DOHH2 (cell line): ENCODE measurements at regions not wholly inside any gene's neighbourhood (a gene's known extent, or its start where the extent isn't known, plus 50 kb on each side); places are given as distances from the start of the nearest gene placed in this dataset.

Source experiments
- H3F3A ChIP-seq: fragments of 200-600 bp; sonication (generic), shearing (Covaris generic); 2 replicates; pipeline ENCODE4 v1.6.0; 2016; ENCODE audit warnings: antibody characterized with exemption, mild to moderate bottlenecking; ENCODE audit not compliant: control insufficient read depth, insufficient read depth
- H3K27ac ChIP-seq: fragments of 200-600 bp; sonication (generic); 2 replicates; pipeline ENCODE4 v1.5.1; 2014; ENCODE audit warnings: low read depth, mild to moderate bottlenecking, low read length, moderate library complexity
- H3K27me3 ChIP-seq: fragments of 200-600 bp; sonication (generic); 2 replicates; pipeline ENCODE4 v1.6.1; 2014; ENCODE audit warnings: mild to moderate bottlenecking, low read length, mixed read lengths; ENCODE audit not compliant: control insufficient read depth
- H3K36me3 ChIP-seq: fragments of 200-600 bp; sonication (generic); 2 replicates; pipeline ENCODE4 v1.6.1; 2014; ENCODE audit warnings: mild to moderate bottlenecking, low read length, moderate library complexity, mixed read lengths; ENCODE audit not compliant: control insufficient read depth
- H3K4me1 ChIP-seq: fragments of 200-600 bp; sonication (generic); 2 replicates; pipeline ENCODE4 v1.6.1; 2014; ENCODE audit warnings: mild to moderate bottlenecking, low read length, mixed read lengths; ENCODE audit not compliant: control insufficient read depth
- H3K4me2 ChIP-seq: fragments of 200-600 bp; sonication (generic); 2 replicates; pipeline ENCODE4 v1.6.0; 2014; ENCODE audit warnings: mild to moderate bottlenecking, low read length, moderate library complexity
- H3K4me3 ChIP-seq: fragments of 200-600 bp; sonication (generic); 2 replicates; pipeline ENCODE4 v1.5.1; 2014; ENCODE audit warnings: mild to moderate bottlenecking, low read length, mixed read lengths
- H3K79me2 ChIP-seq: fragments of 200-600 bp; sonication (generic); 2 replicates; pipeline ENCODE4 v1.6.1; 2014; ENCODE audit warnings: mild to moderate bottlenecking, low read length, mixed read lengths; ENCODE audit not compliant: control insufficient read depth
- H3K9me2 ChIP-seq: fragments of 200-600 bp; sonication (generic); replicated peaks from 2 replicates; pipeline ENCODE4 v1.6.1; 2014; ENCODE audit warnings: mild to moderate bottlenecking, low read length, mixed read lengths; ENCODE audit not compliant: control insufficient read depth
- H3K9me3 ChIP-seq: fragments of 200-600 bp; sonication (generic); 2 replicates; pipeline ENCODE4 v1.6.1; 2014; ENCODE audit warnings: antibody characterized with exemption, low read length, mixed read lengths; ENCODE audit not compliant: control insufficient read depth, insufficient read depth
- H4K20me1 ChIP-seq: fragments of 200-600 bp; sonication (generic); 2 replicates; pipeline ENCODE4 v1.6.0; 2014; ENCODE audit warnings: low read depth, mild to moderate bottlenecking, antibody characterized with exemption, low read length, moderate library complexity; ENCODE audit not compliant: control insufficient read depth, insufficient read depth
- CTCF ChIP-seq: fragments of 200-600 bp; sonication (generic); IDR thresholded peaks from one replicate; pipeline ENCODE4 v1.5.1; 2014; ENCODE audit warnings: antibody characterized with exemption, mild to moderate bottlenecking, low read depth, low read length; ENCODE audit not compliant: poor library complexity, severe bottlenecking
- EZH2phosphoT487 ChIP-seq: fragments of 200-600 bp; sonication (generic); IDR thresholded peaks from 2 replicates; pipeline ENCODE4 v1.6.1; 2017; ENCODE audit warnings: borderline replicate concordance, mild to moderate bottlenecking, antibody characterized with exemption, low read length, moderate library complexity, mixed read lengths

- no peak for TF ChIP-seq EZH2phosphoT487
- TF ChIP-seq CTCF, result no peak
- H3K4me1 ChIP-seq, result no peaks in the 10 kb centered on the region
- H3K27ac ChIP-seq, result no peak overlapping the region
- H3K4me3 ChIP-seq, result no peak overlapping the region
- H3K27me3 ChIP-seq, result no peaks in the 10 kb centered on the region
- no peak overlapping the region for H3K4me2 ChIP-seq
- H3F3A ChIP-seq, result no peaks in the 10 kb centered on the region
- no peaks in the 10 kb centered on the region for H4K20me1 ChIP-seq
- no peaks in the 10 kb centered on the region for H3K9me2 ChIP-seq
- no peaks in the 10 kb centered on the region for H3K36me3 ChIP-seq
- no peaks in the 10 kb centered on the region for H3K79me2 ChIP-seq
- H3K9me3 ChIP-seq, result no peaks in the 10 kb centered on the region
These were observed 211.5 kb upstream of the DDX53 start for GRCh38 chrX:22788221-22788620.

GRCh38 chrX:22795671-22796070 is 204.1 kb upstream of the DDX53 start:
- Histone ChIP-seq H3K79me2 (no peaks in the 10 kb centered on the region), H3K27ac (no peak overlapping the region), H3K4me2 (no peak overlapping the region), H3K4me3 (no peak overlapping the region), H4K20me1 (no peaks in the 10 kb centered on the region), H3F3A (no peaks in the 10 kb centered on the region), H3K9me2 (no peaks in the 10 kb centered on the region), H3K27me3 (no peaks in the 10 kb centered on the region), H3K9me3 (no peaks in the 10 kb centered on the region), H3K4me1 (no peaks in the 10 kb centered on the region), H3K36me3 (no peaks in the 10 kb centered on the region)
- TF ChIP-seq CTCF (no peak), EZH2phosphoT487 (no peak)

GRCh38 chrX:22800360-22800759 is 199.4 kb upstream of the DDX53 start:
- no peaks in the 10 kb centered on the region for H3K79me2 ChIP-seq
- TF ChIP-seq EZH2phosphoT487 (no peak), CTCF (no peak)
- H3K9me2 ChIP-seq, result no peaks in the 10 kb centered on the region
- no peaks in the 10 kb centered on the region for H3K4me1 ChIP-seq
- H3K36me3 ChIP-seq, result no peaks in the 10 kb centered on the region
- H3K4me3 ChIP-seq, result no peak overlapping the region
- no peaks in the 10 kb centered on the region for H3F3A ChIP-seq
- no peak overlapping the region for H3K4me2 ChIP-seq
- no peaks in the 10 kb centered on the region for H4K20me1 ChIP-seq
- no peaks in the 10 kb centered on the region for H3K9me3 ChIP-seq
- H3K27ac ChIP-seq, result no peak overlapping the region
- H3K27me3 ChIP-seq, result no peaks in the 10 kb centered on the region

- Histone ChIP-seq H3K27ac (no peak overlapping the region), H3K4me3 (no peak overlapping the region)
These were observed 199.0 kb upstream of the DDX53 start for GRCh38 chrX:22800806-22801205.

More at GRCh38 chrX:22800806-22801205, 199.0 kb upstream of the DDX53 start:
- no peaks in the 10 kb centered on the region for H3F3A ChIP-seq
- no peaks in the 10 kb centered on the region for H3K79me2 ChIP-seq
- H4K20me1 ChIP-seq, result no peaks in the 10 kb centered on the region
- no peaks in the 10 kb centered on the region for H3K9me2 ChIP-seq
- no peaks in the 10 kb centered on the region for H3K27me3 ChIP-seq
- no peaks in the 10 kb centered on the region for H3K9me3 ChIP-seq
- H3K4me2 ChIP-seq, result no peak overlapping the region
- TF ChIP-seq EZH2phosphoT487 (no peak), CTCF (no peak)
- H3K36me3 ChIP-seq, result no peaks in the 10 kb centered on the region
- H3K4me1 ChIP-seq, result no peaks in the 10 kb centered on the region
